IMR-90 (cell line): ENCODE measurements at regions not wholly inside any gene's neighbourhood (a gene's known extent, or its start where the extent isn't known, plus 50 kb on each side); places are given as distances from the start of the nearest gene placed in this dataset.

ENCODE experiments used
- ATAC-seq: fragments of 200-7000 bp; cut with Tn5 transposase; 2 replicates; pipeline ENCODE4 v1.9.1; 2020; ENCODE audit warnings: low read depth, mild to moderate bottlenecking, moderate library complexity
- BruUV-seq: library from RNA; stranded (reverse); fragments of 400-500 nt; replicated peaks from 2 replicates; lab custom pipeline; 2021; lab: Mats Ljungman, UMichigan
- CTCF ChIA-PET: fragments of 300-600 bp; formaldehyde crosslinking; extraction: SDS; loops from one replicate; lab custom pipeline; 2021; ENCODE audit warnings: antibody characterized with exemption; lab: Yijun Ruan, JAX
- POLR2A ChIA-PET: fragments of 300-600 bp; sonication (Branson Sonifier 250); formaldehyde crosslinking; loops from one replicate; lab custom pipeline; 2022; ENCODE audit warnings: antibody characterized with exemption; ENCODE audit not compliant: unreplicated experiment; lab: Charles Lee
- DNase-seq: peaks from one replicate; pipeline ENCODE4 v3.0.0; 2013
- H2AFZ ChIP-seq: replicated peaks from 2 replicates; pipeline ENCODE3; 2013; ENCODE audit warnings: low read length, mild to moderate bottlenecking; ENCODE audit not compliant: poor library complexity
- H2AK5ac ChIP-seq: 2 replicates; pipeline ENCODE4 v1.6.1; 2013; ENCODE audit warnings: low read depth, low read length, inconsistent platforms
- H2AK9ac ChIP-seq: replicated peaks from 2 replicates; pipeline ENCODE3; 2013; ENCODE audit warnings: mild to moderate bottlenecking, low read depth, low read length, moderate library complexity; ENCODE audit not compliant: poor library complexity
- H2BK120ac ChIP-seq: 2 replicates; pipeline ENCODE4 v1.6.1; 2013; ENCODE audit warnings: low read depth, low read length, inconsistent platforms
- H2BK15ac ChIP-seq: 3 replicates; pipeline ENCODE4 v1.6.1; 2013; ENCODE audit warnings: low read depth, low read length, inconsistent platforms
- H2BK20ac ChIP-seq: 2 replicates; pipeline ENCODE4 v1.6.1; 2013; ENCODE audit warnings: low read depth, mild to moderate bottlenecking, inconsistent platforms, low read length, moderate library complexity
- H2BK5ac ChIP-seq: 2 replicates; pipeline ENCODE4 v1.6.1; 2013; ENCODE audit warnings: mild to moderate bottlenecking, low read depth, low read length, inconsistent platforms; ENCODE audit not compliant: poor library complexity, severe bottlenecking
- H3K14ac ChIP-seq: replicated peaks from 2 replicates; pipeline ENCODE4 v1.6.1; 2013; ENCODE audit warnings: low read depth, low read length, inconsistent platforms
- H3K18ac ChIP-seq: 2 replicates; pipeline ENCODE4 v1.6.1; 2013; ENCODE audit warnings: low read depth, low read length, control low read depth
- H3K23ac ChIP-seq: 2 replicates; pipeline ENCODE4 v1.6.1; 2013; ENCODE audit warnings: low read depth, low read length, inconsistent platforms
- H3K27ac ChIP-seq: 2 replicates; pipeline ENCODE4 v1.5.1; 2013; ENCODE audit warnings: mild to moderate bottlenecking, control low read depth, low read length; ENCODE audit not compliant: insufficient read depth
- H3K27me3 ChIP-seq: 2 replicates; pipeline ENCODE4 v1.6.1; 2013; ENCODE audit warnings: low read length; ENCODE audit not compliant: control insufficient read depth, insufficient read depth
- H3K36me3 ChIP-seq: 2 replicates; pipeline ENCODE4 v1.6.1; 2013; ENCODE audit warnings: low read length, mixed read lengths; ENCODE audit not compliant: control insufficient read depth, insufficient read depth
- H3K4ac ChIP-seq: 2 replicates; pipeline ENCODE4 v1.6.1; 2013; ENCODE audit warnings: low read depth, low read length, inconsistent platforms
- H3K4me1 ChIP-seq: 2 replicates; pipeline ENCODE4 v1.6.1; 2013; ENCODE audit warnings: low read length, mixed read lengths; ENCODE audit not compliant: control insufficient read depth, insufficient read depth
- H3K4me2 ChIP-seq: 2 replicates; pipeline ENCODE4 v1.6.1; 2013; ENCODE audit warnings: low read depth, mild to moderate bottlenecking, control low read depth, low read length, moderate library complexity
- H3K4me3 ChIP-seq: 2 replicates; pipeline ENCODE4 v1.5.1; 2013; ENCODE audit warnings: low read depth, mild to moderate bottlenecking, control low read depth, low read length, moderate library complexity; ENCODE audit not compliant: insufficient read depth
- H3K56ac ChIP-seq: 2 replicates; pipeline ENCODE4 v1.6.1; 2013; ENCODE audit warnings: low read length, inconsistent platforms; ENCODE audit not compliant: insufficient read depth; ENCODE audit errors: extremely low read depth
- H3K79me1 ChIP-seq, 2 experiments: 2 replicates each; pipeline ENCODE4 v1.6.1; 2013; ENCODE audit warnings: low read length in 2 of 2, inconsistent platforms in 1 of 2, low read depth in 1 of 2
- H3K9ac ChIP-seq: 2 replicates; pipeline ENCODE4 v1.6.1; 2013; ENCODE audit warnings: low read depth, low read length, control low read depth
- H3K9me1 ChIP-seq: 2 replicates; pipeline ENCODE4 v1.6.1; 2013; ENCODE audit warnings: low read length, inconsistent platforms; ENCODE audit not compliant: insufficient read depth
- H3K9me3 ChIP-seq: 2 replicates; pipeline ENCODE4 v1.6.1; 2013; ENCODE audit warnings: low read length; ENCODE audit not compliant: control insufficient read depth, insufficient read depth
- H4K20me1 ChIP-seq: 2 replicates; pipeline ENCODE4 v1.6.1; 2013; ENCODE audit warnings: low read length, inconsistent platforms; ENCODE audit not compliant: insufficient read depth
- H4K5ac ChIP-seq: 2 replicates; pipeline ENCODE4 v1.6.1; 2013; ENCODE audit warnings: mild to moderate bottlenecking, low read depth, low read length, control low read depth
- H4K8ac ChIP-seq, 2 experiments: 2 replicates each; pipeline ENCODE4 v1.6.1; 2013; ENCODE audit warnings: low read depth in 2 of 2, low read length in 2 of 2, control low read depth in 1 of 2, inconsistent platforms in 1 of 2
- H4K91ac ChIP-seq: 2 replicates; pipeline ENCODE4 v1.6.1; 2013; ENCODE audit warnings: low read depth, low read length, inconsistent platforms; ENCODE audit not compliant: insufficient read depth
- BHLHE40 ChIP-seq: fragments of 150-350 bp; IDR thresholded peaks from 2 replicates; pipeline ENCODE4 v1.6.1; 2016; ENCODE audit warnings: mild to moderate bottlenecking, low read depth, low read length
- CEBPB ChIP-seq: IDR thresholded peaks from 2 replicates; pipeline ENCODE4 v1.6.1; 2012; ENCODE audit warnings: low read depth, low read length, improper control_type of control experiment
- CHD1 ChIP-seq: IDR thresholded peaks from 2 replicates; pipeline ENCODE4 v1.6.1; 2012; ENCODE audit warnings: low read depth, low read length, improper control_type of control experiment
- FOS ChIP-seq: fragments of 150-350 bp; IDR thresholded peaks from 2 replicates; pipeline ENCODE4 v1.6.1; 2016; ENCODE audit warnings: low read depth, low read length
- MAFK ChIP-seq: IDR thresholded peaks from 2 replicates; pipeline ENCODE4 v1.6.1; 2012; ENCODE audit warnings: low read depth, low read length, improper control_type of control experiment
- MAZ ChIP-seq: IDR thresholded peaks from 2 replicates; pipeline ENCODE4 v1.6.1; 2012; ENCODE audit warnings: low read depth, mild to moderate bottlenecking, low read length, improper control_type of control experiment, moderate library complexity, borderline replicate concordance
- MXI1 ChIP-seq: IDR thresholded peaks from 2 replicates; pipeline ENCODE4 v1.6.1; 2012; ENCODE audit warnings: low read depth, mild to moderate bottlenecking, low read length, moderate library complexity, borderline replicate concordance
- NFE2L2 ChIP-seq: fragments of 150-350 bp; IDR thresholded peaks from 2 replicates; pipeline ENCODE4 v1.6.1; 2016; ENCODE audit warnings: low read depth, mild to moderate bottlenecking, low read length
- POLR2A ChIP-seq: IDR thresholded peaks from 2 replicates; pipeline ENCODE4 v1.6.1; 2012; ENCODE audit warnings: mild to moderate bottlenecking, low read depth, low read length
- RAD21 ChIP-seq: IDR thresholded peaks from 2 replicates; pipeline ENCODE4 v1.6.1; 2012; ENCODE audit warnings: low read length, improper control_type of control experiment
- RCOR1 ChIP-seq: IDR thresholded peaks from 2 replicates; pipeline ENCODE4 v1.6.1; 2012; ENCODE audit warnings: mild to moderate bottlenecking, low read length, improper control_type of control experiment; ENCODE audit not compliant: insufficient replicate concordance
- RFX5 ChIP-seq: IDR thresholded peaks from 2 replicates; pipeline ENCODE4 v1.8.0; 2012; ENCODE audit warnings: low read depth, mild to moderate bottlenecking, low read length, moderate library complexity
- SMC3 ChIP-seq: fragments of 150-350 bp; IDR thresholded peaks from 2 replicates; pipeline ENCODE4 v1.6.1; 2016; ENCODE audit warnings: low read depth, mild to moderate bottlenecking, antibody characterized with exemption, low read length, moderate library complexity
- WGBS, 2 experiments: methylation state at CpG; one replicate each; pipeline versions ENCODE4 v1.1.5 to v1.1.7; 2013; ENCODE audit warnings: missing lambda C conversion rate in 2 of 2; ENCODE audit not compliant: insufficient read length in 1 of 2; ENCODE audit errors: extremely low coverage in 2 of 2; 5-methylcytosine and 5-hydroxymethylcytosine counted together
- dilution Hi-C: fragments of 300-500 bp; cut with HindIII; formaldehyde crosslinking; loops from one replicate; pipeline ENCODE4 v1.14.3; 2018; ENCODE audit warnings: low sequenced_read_pairs; ENCODE audit not compliant: unreplicated experiment
- in situ Hi-C: fragments of 300-500 bp; cut with MboI; formaldehyde crosslinking; loops from 3 replicates; pipeline ENCODE4 v1.14.3; 2019; ENCODE audit warnings: low sequenced_read_pairs, inconsistent platforms, mixed read lengths
- intact Hi-C: fragments of 100-400 bp; cut with micrococcal nuclease; formaldehyde crosslinking; loops from 2 replicates; pipeline ENCODE4 v1.10.0; 2022
- TF ChIP-seq, protein P1 (sequence below): conservative IDR thresholded peaks from 2 replicates; pipeline ENCODE4 v1.5.1; 2012; ENCODE audit warnings: mild to moderate bottlenecking, low read depth, low read length, improper control_type of control experiment
- TF ChIP-seq, protein P2 (sequence below): fragments of 150-350 bp; IDR thresholded peaks from 2 replicates; pipeline ENCODE4 v1.6.1; 2017; ENCODE audit warnings: mild to moderate bottlenecking, antibody characterized with exemption, low read length, low read depth
- TF ChIP-seq, protein P3 (sequence below): fragments of 150-350 bp; IDR thresholded peaks from 2 replicates; pipeline ENCODE4 v1.6.1; 2016; ENCODE audit warnings: low read depth, mild to moderate bottlenecking, low read length, moderate library complexity, borderline replicate concordance

DNA sequence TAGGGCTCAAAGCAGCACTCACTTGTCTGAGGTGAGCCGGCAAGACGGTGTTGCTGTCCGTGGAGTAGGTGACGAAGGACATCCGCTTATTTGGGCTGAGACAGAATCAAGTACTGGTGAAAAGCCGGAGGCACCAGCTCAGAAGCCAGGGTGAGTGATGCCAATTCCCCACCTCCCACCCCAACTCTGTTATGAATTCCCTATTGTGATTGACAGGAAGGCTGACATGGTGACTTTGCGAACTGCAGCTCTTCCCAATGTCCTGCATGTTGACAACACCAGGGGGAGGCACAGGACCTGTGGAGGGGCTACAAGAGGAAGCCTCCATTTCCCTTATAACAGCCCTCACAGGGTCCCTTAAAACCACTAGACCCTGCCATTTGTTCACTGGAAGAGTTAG is 52.3 kb upstream of the MSMB start:
- dilution Hi-C loops = no loop called here
- ATAC-seq = no peak

More for the DNA sequence above, 52.3 kb upstream of the MSMB start:
- CTCF ChIA-PET = no interaction called here
- no peak for DNase-seq
- BruUV-seq = no TSS peak
- no peaks in the 10 kb centered on the region for H3K36me3 ChIP-seq
- H2BK120ac ChIP-seq = no peak overlapping the region
- no peak overlapping the region for H4K8ac ChIP-seq
- H3K4me1 ChIP-seq = no peaks in the 10 kb centered on the region; the same call in 1 of the 2 replicates
- H3K9ac ChIP-seq = no peak overlapping the region
- in situ Hi-C loops (no loop called here), intact Hi-C loops (no loop called here)
- H3K4me2 ChIP-seq = no peak overlapping the region
- H3K9me1 ChIP-seq = no peaks in the 10 kb centered on the region
- no peak overlapping the region for H3K56ac ChIP-seq
- H3K4ac ChIP-seq = no peak overlapping the region
- POLR2A ChIA-PET = no interaction called here
- H2AK9ac ChIP-seq = no peak overlapping the region
- H3K23ac ChIP-seq = no peak overlapping the region
- H4K20me1 ChIP-seq = no peaks in the 10 kb centered on the region
- WGBS, 2 experiments = no CpG with 5 or more reads among the region's 7 CpGs
- no peak overlapping the region for H3K27ac ChIP-seq
- H2BK5ac ChIP-seq = no peak overlapping the region
- no peak overlapping the region for H2AK5ac ChIP-seq
- H3K79me1 ChIP-seq = no peaks in the 10 kb centered on the region
- no peak overlapping the region for H2BK20ac ChIP-seq
- H4K91ac ChIP-seq = no peak overlapping the region
- no peak overlapping the region for H2AFZ ChIP-seq
- no peak overlapping the region for H3K18ac ChIP-seq
- no peak overlapping the region for H3K14ac ChIP-seq
- H3K4me3 ChIP-seq = no peak overlapping the region
- H4K5ac ChIP-seq = no peak overlapping the region
- TF ChIP-seq NFE2L2 (no peak), POLR2A (no peak), MXI1 (no peak), RFX5 (no peak), FOS (no peak), MAFK (no peak), RAD21 (no peak), RCOR1 (no peak), CEBPB (no peak), MAZ (no peak), CHD1 (no peak), SMC3 (no peak), BHLHE40 (no peak)
- TF ChIP-seq, protein P1, sequence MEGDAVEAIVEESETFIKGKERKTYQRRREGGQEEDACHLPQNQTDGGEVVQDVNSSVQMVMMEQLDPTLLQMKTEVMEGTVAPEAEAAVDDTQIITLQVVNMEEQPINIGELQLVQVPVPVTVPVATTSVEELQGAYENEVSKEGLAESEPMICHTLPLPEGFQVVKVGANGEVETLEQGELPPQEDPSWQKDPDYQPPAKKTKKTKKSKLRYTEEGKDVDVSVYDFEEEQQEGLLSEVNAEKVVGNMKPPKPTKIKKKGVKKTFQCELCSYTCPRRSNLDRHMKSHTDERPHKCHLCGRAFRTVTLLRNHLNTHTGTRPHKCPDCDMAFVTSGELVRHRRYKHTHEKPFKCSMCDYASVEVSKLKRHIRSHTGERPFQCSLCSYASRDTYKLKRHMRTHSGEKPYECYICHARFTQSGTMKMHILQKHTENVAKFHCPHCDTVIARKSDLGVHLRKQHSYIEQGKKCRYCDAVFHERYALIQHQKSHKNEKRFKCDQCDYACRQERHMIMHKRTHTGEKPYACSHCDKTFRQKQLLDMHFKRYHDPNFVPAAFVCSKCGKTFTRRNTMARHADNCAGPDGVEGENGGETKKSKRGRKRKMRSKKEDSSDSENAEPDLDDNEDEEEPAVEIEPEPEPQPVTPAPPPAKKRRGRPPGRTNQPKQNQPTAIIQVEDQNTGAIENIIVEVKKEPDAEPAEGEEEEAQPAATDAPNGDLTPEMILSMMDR = no peak
- TF ChIP-seq, protein P2, sequence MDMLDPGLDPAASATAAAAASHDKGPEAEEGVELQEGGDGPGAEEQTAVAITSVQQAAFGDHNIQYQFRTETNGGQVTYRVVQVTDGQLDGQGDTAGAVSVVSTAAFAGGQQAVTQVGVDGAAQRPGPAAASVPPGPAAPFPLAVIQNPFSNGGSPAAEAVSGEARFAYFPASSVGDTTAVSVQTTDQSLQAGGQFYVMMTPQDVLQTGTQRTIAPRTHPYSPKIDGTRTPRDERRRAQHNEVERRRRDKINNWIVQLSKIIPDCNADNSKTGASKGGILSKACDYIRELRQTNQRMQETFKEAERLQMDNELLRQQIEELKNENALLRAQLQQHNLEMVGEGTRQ = no peak
- TF ChIP-seq, protein P3, sequence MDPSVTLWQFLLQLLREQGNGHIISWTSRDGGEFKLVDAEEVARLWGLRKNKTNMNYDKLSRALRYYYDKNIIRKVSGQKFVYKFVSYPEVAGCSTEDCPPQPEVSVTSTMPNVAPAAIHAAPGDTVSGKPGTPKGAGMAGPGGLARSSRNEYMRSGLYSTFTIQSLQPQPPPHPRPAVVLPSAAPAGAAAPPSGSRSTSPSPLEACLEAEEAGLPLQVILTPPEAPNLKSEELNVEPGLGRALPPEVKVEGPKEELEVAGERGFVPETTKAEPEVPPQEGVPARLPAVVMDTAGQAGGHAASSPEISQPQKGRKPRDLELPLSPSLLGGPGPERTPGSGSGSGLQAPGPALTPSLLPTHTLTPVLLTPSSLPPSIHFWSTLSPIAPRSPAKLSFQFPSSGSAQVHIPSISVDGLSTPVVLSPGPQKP = no peak
- no peak overlapping the region for H2BK15ac ChIP-seq
- no peaks in the 10 kb centered on the region for H3K9me3 ChIP-seq
- H3K27me3 ChIP-seq = no peaks in the 10 kb centered on the region
